K562 (cell line): ENCODE measurements at regions not wholly inside any gene's neighbourhood (a gene's known extent, or its start where the extent isn't known, plus 50 kb on each side); places are given as distances from the start of the nearest gene placed in this dataset.

Experiments used
- SP1 ChIP-seq: sonication (generic); formaldehyde crosslinking; IDR thresholded peaks from 2 replicates; pipeline ENCODE4 v1.8.1; 2022; ENCODE audit warnings: mild to moderate bottlenecking, missing genetic modification reagents
- STAG1 ChIP-seq: sonication (generic); formaldehyde crosslinking; IDR thresholded peaks from 2 replicates; pipeline ENCODE4 v1.5.0; 2020; ENCODE audit warnings: missing genetic modification reagents, borderline replicate concordance

GRCh38 chr9:79357194-79357593 lies 214.6 kb upstream of the TLE4 start:
- no peak for TF ChIP-seq SP1 (CRISPR knock-in tag)
- TF ChIP-seq STAG1 (CRISPR knock-in tag): no peak
